HepG2 (cell line): ENCODE measurements at regions not wholly inside any gene's neighbourhood (a gene's known extent, or its start where the extent isn't known, plus 50 kb on each side); places are given as distances from the start of the nearest gene placed in this dataset.

Source experiments
- ATAC-seq: fragments of 200-7000 bp; cut with Tn5 transposase; 3 replicates; pipeline ENCODE4 v1.9.1; 2020; ENCODE audit warnings: mild to moderate bottlenecking, moderate library complexity
- BruUV-seq: library from RNA; stranded (reverse); fragments of 400-500 nt; replicated peaks from 2 replicates; lab custom pipeline; 2021; lab: Mats Ljungman, UMichigan
- CTCF ChIA-PET: fragments of 300-600 bp; formaldehyde crosslinking; extraction: SDS; loops from one replicate; lab custom pipeline; 2021; ENCODE audit warnings: low total read pairs, inconsistent platforms, low intra/inter-chr PET ratio; lab: Yijun Ruan, JAX
- POLR2A ChIA-PET: fragments of 350-600 bp; sonication (Branson Sonifier 250); formaldehyde crosslinking; loops from one replicate; lab custom pipeline; 2020; ENCODE audit warnings: antibody characterized with exemption, inconsistent platforms; lab: Yijun Ruan, JAX
- DNase-seq: peaks from one replicate; pipeline ENCODE4 v3.0.0-alpha.2; 2015; ENCODE audit warnings: low spot score
- FAIRE-seq: peaks from 3 replicates; lab custom pipeline; 2011; peaks lifted over from hg19 to GRCh38; lab: Jason Lieb, UNC
- H2AFZ ChIP-seq: one replicate; pipeline ENCODE4 v1.6.1; 2011; ENCODE audit warnings: low read length, inconsistent platforms
- H3K27ac ChIP-seq: fragments of 300-600 bp; 3 replicates; pipeline ENCODE4 v1.8.0; 2011; ENCODE audit warnings: mixed run types, mild to moderate bottlenecking, mixed read lengths, low read length, inconsistent platforms; ENCODE audit not compliant: insufficient read depth; ENCODE audit errors: extremely low read length
- H3K27me3 ChIP-seq, 2 experiments: fragments of 200-600 bp in 1 of 2; 2 replicates in 1 of 2; 3 replicates in 1 of 2; pipeline versions ENCODE4 v1.6.0 to v1.8.0; 2011; ENCODE audit warnings: low read length in 2 of 2, mild to moderate bottlenecking in 2 of 2, moderate library complexity in 2 of 2, inconsistent platforms in 1 of 2; ENCODE audit not compliant: insufficient read depth in 2 of 2, control insufficient read depth in 1 of 2
- H3K36me3 ChIP-seq, 2 experiments: fragments of 200-600 bp in 1 of 2; replicated peaks in 1 of 2; 2 replicates in 1 of 2; 3 replicates in 1 of 2; pipeline versions ENCODE4 v1.5.1 to v1.8.0; 2011; ENCODE audit warnings: low read length in 2 of 2, inconsistent platforms in 1 of 2; ENCODE audit not compliant: insufficient read depth in 2 of 2, control insufficient read depth in 1 of 2
- H3K4me1 ChIP-seq: 2 replicates; pipeline ENCODE4 v1.5.1; 2012; ENCODE audit warnings: low read length, inconsistent platforms; ENCODE audit not compliant: insufficient read depth
- H3K4me2 ChIP-seq: 2 replicates; pipeline ENCODE4 v1.6.0; 2011; ENCODE audit warnings: low read depth, low read length, inconsistent platforms
- H3K4me3 ChIP-seq, 3 experiments: fragments of 200-600 bp in 1 of 3; sonication (generic), shearing (Covaris generic) in 1 of 3; replicated peaks in 1 of 3; 2 replicates each; pipeline ENCODE4 v1.5.1; 2011 to 2016; ENCODE audit warnings: low read length in 3 of 3, inconsistent platforms in 2 of 3, low read depth in 2 of 3, mild to moderate bottlenecking in 2 of 3, control low read depth in 1 of 3, mixed read lengths in 1 of 3; ENCODE audit not compliant: insufficient read depth in 1 of 3
- H3K79me2 ChIP-seq: one replicate; pipeline ENCODE4 v1.6.1; 2011; ENCODE audit warnings: low read length, inconsistent platforms; ENCODE audit not compliant: insufficient read depth
- H3K9ac ChIP-seq: 2 replicates; pipeline ENCODE4 v1.6.0; 2011; ENCODE audit warnings: mild to moderate bottlenecking, low read depth, low read length, inconsistent platforms; ENCODE audit not compliant: insufficient read depth
- H3K9me3 ChIP-seq: 2 replicates; pipeline ENCODE4 v1.5.1; 2012; ENCODE audit warnings: mild to moderate bottlenecking, low read length
- H4K20me1 ChIP-seq: 2 replicates; pipeline ENCODE4 v1.6.0; 2011; ENCODE audit warnings: inconsistent platforms, mild to moderate bottlenecking, low read length, moderate library complexity; ENCODE audit not compliant: insufficient read depth
- FOXA1 ChIP-seq, 2 experiments: fragments of 450-650 bp in 1 of 2; sonication (generic) in 1 of 2; formaldehyde crosslinking in 1 of 2; IDR thresholded peaks; 2 replicates each; pipeline versions ENCODE4 v1.4.0 to v1.6.1; 2016 to 2020; ENCODE audit warnings: missing genetic modification reagents in 1 of 2
- MAFF ChIP-seq: IDR thresholded peaks from 2 replicates; pipeline ENCODE4 v1.6.1; 2011; ENCODE audit warnings: low read depth, low read length, improper control_type of control experiment
- MAFK ChIP-seq, 2 experiments: IDR thresholded peaks in 1 of 2; conservative IDR thresholded peaks in 1 of 2; 2 replicates each; pipeline ENCODE4 v1.6.1; 2011; ENCODE audit warnings: improper control_type of control experiment in 2 of 2, low read length in 2 of 2
- ZNF446 ChIP-seq: sonication (generic); formaldehyde crosslinking; IDR thresholded peaks from 2 replicates; pipeline ENCODE4 v1.5.0; 2020; ENCODE audit warnings: mild to moderate bottlenecking, missing genetic modification reagents
- WGBS: methylation state at CpG from one replicate; pipeline ENCODE4 v1.1.6; 2017; ENCODE audit warnings: low lambda C conversion rate; 5-methylcytosine and 5-hydroxymethylcytosine counted together
- in situ Hi-C: cut with HindIII; loops from 2 replicates; pipeline ENCODE4 v1.10.0; 2017; ENCODE audit warnings: low pct_unique_long_range_greater_than_20kb; ENCODE audit not compliant: extremely low pct_ligation_motif_present
- intact Hi-C: fragments of 100-400 bp; cut with micrococcal nuclease; formaldehyde crosslinking; loops from one replicate; pipeline ENCODE4 v1.10.0; 2022; ENCODE audit not compliant: unreplicated experiment
- TF ChIP-seq, protein P1 (sequence below): sonication (generic); formaldehyde crosslinking; IDR thresholded peaks from 2 replicates; pipeline ENCODE4 v1.5.0; 2020; ENCODE audit warnings: missing genetic modification reagents, mild to moderate bottlenecking, borderline replicate concordance
- TF ChIP-seq, protein P2 (sequence below), 2 experiments: sonication (generic) in 1 of 2; formaldehyde crosslinking in 1 of 2; IDR thresholded peaks; 2 replicates each; pipeline versions ENCODE4 v1.5.1 to v1.6.1; 2011 to 2020; ENCODE audit warnings: borderline replicate concordance in 1 of 2, low read depth in 1 of 2, low read length in 1 of 2, mild to moderate bottlenecking in 1 of 2, missing genetic modification reagents in 1 of 2, moderate library complexity in 1 of 2
- TF ChIP-seq, protein P3 (sequence below): sonication (generic); formaldehyde crosslinking; IDR thresholded peaks from 2 replicates; pipeline ENCODE4 v1.5.0; 2020; ENCODE audit warnings: mild to moderate bottlenecking, missing genetic modification reagents
- TF ChIP-seq, protein P4 (sequence below): sonication (generic); formaldehyde crosslinking; IDR thresholded peaks from 2 replicates; pipeline ENCODE4 v1.5.0; 2020; ENCODE audit warnings: mild to moderate bottlenecking, missing genetic modification reagents

DNA sequence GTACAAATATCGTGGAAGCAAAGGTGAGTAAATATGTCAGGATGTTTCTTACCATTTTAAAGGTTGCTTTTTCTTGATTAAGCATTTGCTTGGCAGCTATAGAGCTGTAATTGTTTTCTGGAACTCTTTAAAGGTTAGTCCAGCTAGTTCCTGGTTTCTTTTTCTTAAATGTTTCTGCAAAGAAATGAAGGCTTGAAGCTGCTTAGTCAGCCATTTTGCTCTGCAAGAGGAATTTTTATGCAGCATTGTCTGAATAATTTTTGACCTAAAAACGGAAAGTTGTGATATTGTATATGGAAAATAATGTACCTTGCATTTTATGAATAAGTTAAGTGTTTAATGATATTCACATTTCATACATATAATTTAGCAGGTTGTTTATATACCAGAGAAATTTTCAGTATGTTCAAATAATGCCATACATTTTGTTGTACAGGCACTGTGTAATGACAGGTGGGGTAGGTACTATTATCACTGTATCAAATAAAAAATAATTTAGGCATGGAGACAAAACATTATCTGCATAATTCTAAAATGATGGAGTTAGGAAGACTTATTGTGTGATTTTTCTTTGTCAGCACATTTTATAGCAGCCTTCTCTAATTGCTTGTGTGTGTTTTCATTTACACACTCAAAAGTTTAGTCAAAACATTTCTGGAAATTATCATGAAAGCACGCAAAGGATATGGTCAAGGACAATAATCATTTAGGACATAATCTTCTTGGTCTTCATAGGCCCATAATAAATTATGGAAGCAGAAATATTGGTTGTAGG is 624.4 kb downstream of the NCAM2 start:
- Histone ChIP-seq H3K36me3 (no peaks in the 10 kb centered on the region), H3K27ac (no peak overlapping the region), H2AFZ (no peak overlapping the region), H3K9me3 (peaks cover 90% of the 10 kb centered on the region), H3K4me1 (no peaks in the 10 kb centered on the region), H4K20me1 (no peaks in the 10 kb centered on the region), H3K27me3 (no peaks in the 10 kb centered on the region), H3K79me2 (no peaks in the 10 kb centered on the region), H3K9ac (no peak overlapping the region), H3K4me3 (no peak overlapping the region), H3K4me2 (no peak overlapping the region)
- in situ Hi-C loops (no loop called here), intact Hi-C loops (no loop called here)
- no peak for ATAC-seq
- CTCF ChIA-PET: no interaction called here
- BruUV-seq: no TSS peak
- 3% methylated on average over 3 of the region's 3 CpGs for WGBS
- FAIRE-seq: no peak
- DNase-seq: no peak
- TF ChIP-seq MAFF: peak; percentile 48
- peak; percentile 37 to 79; a peak in 3 of 4 replicates for TF ChIP-seq MAFK (conservative IDR thresholded peaks at IDR 0.05 in 1 of 2, IDR thresholded peaks at IDR 0.05 in 1 of 2; ENCODE audit: low read length in 2 of 2)
- TF ChIP-seq, protein P1, sequence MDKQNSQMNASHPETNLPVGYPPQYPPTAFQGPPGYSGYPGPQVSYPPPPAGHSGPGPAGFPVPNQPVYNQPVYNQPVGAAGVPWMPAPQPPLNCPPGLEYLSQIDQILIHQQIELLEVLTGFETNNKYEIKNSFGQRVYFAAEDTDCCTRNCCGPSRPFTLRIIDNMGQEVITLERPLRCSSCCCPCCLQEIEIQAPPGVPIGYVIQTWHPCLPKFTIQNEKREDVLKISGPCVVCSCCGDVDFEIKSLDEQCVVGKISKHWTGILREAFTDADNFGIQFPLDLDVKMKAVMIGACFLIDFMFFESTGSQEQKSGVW: no peak
- POLR2A ChIA-PET: no interaction called here

DNA sequence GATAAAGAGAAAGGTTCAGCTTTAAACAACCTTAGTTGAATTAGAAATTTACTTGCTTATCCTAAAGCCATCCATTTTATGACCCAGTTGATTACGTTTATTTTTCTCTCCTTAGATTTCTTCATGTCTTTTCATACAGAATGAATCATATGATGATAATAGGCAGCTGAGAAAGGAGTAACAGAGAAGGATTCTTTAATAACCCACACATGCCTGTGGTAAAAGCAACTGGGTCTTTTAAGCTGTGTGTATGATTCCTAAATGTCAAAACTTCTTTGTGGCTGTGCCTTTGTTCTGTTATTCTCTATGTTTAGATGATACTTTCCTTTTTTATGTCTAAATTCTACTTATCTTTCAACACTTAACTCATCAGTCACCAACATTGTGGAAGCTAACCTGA is 626.5 kb downstream of the NCAM2 start:
- DNase-seq (no peak), FAIRE-seq (no peak), ATAC-seq (no peak)
- Histone ChIP-seq H3K27ac (no peak overlapping the region), H2AFZ (no peak overlapping the region), H3K9ac (no peak overlapping the region), H3K27me3 (no peaks in the 10 kb centered on the region), H3K4me2 (no peak overlapping the region), H4K20me1 (no peaks in the 10 kb centered on the region), H3K79me2 (no peaks in the 10 kb centered on the region), H3K4me1 (no peaks in the 10 kb centered on the region), H3K36me3 (no peaks in the 10 kb centered on the region), H3K9me3 (peaks cover 88% of the 10 kb centered on the region), H3K4me3 (no peak overlapping the region)
- ChIA-PET POLR2A (no interaction called here), CTCF (no interaction called here)
- no TSS peak for BruUV-seq
- 0% methylated on average over 1 of the region's 1 CpG for WGBS
- intact Hi-C loops: no loop called here
- in situ Hi-C loops: no loop called here
- TF ChIP-seq ZNF446 (CRISPR knock-in tag): no peak
- TF ChIP-seq, protein P2, sequence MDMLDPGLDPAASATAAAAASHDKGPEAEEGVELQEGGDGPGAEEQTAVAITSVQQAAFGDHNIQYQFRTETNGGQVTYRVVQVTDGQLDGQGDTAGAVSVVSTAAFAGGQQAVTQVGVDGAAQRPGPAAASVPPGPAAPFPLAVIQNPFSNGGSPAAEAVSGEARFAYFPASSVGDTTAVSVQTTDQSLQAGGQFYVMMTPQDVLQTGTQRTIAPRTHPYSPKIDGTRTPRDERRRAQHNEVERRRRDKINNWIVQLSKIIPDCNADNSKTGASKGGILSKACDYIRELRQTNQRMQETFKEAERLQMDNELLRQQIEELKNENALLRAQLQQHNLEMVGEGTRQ (IDR thresholded peaks at IDR 0.05; ENCODE audit: low read depth, low read length): no peak
- TF ChIP-seq, protein P2 (CRISPR knock-in tag; IDR thresholded peaks at IDR 0.05; ENCODE audit: borderline replicate concordance): no peak
- TF ChIP-seq, protein P3, sequence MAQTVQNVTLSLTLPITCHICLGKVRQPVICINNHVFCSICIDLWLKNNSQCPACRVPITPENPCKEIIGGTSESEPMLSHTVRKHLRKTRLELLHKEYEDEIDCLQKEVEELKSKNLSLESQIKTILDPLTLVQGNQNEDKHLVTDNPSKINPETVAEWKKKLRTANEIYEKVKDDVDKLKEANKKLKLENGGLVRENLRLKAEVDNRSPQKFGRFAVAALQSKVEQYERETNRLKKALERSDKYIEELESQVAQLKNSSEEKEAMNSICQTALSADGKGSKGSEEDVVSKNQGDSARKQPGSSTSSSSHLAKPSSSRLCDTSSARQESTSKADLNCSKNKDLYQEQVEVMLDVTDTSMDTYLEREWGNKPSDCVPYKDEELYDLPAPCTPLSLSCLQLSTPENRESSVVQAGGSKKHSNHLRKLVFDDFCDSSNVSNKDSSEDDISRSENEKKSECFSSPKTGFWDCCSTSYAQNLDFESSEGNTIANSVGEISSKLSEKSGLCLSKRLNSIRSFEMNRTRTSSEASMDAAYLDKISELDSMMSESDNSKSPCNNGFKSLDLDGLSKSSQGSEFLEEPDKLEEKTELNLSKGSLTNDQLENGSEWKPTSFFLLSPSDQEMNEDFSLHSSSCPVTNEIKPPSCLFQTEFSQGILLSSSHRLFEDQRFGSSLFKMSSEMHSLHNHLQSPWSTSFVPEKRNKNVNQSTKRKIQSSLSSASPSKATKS (CRISPR knock-in tag): no peak
- TF ChIP-seq, protein P4, sequence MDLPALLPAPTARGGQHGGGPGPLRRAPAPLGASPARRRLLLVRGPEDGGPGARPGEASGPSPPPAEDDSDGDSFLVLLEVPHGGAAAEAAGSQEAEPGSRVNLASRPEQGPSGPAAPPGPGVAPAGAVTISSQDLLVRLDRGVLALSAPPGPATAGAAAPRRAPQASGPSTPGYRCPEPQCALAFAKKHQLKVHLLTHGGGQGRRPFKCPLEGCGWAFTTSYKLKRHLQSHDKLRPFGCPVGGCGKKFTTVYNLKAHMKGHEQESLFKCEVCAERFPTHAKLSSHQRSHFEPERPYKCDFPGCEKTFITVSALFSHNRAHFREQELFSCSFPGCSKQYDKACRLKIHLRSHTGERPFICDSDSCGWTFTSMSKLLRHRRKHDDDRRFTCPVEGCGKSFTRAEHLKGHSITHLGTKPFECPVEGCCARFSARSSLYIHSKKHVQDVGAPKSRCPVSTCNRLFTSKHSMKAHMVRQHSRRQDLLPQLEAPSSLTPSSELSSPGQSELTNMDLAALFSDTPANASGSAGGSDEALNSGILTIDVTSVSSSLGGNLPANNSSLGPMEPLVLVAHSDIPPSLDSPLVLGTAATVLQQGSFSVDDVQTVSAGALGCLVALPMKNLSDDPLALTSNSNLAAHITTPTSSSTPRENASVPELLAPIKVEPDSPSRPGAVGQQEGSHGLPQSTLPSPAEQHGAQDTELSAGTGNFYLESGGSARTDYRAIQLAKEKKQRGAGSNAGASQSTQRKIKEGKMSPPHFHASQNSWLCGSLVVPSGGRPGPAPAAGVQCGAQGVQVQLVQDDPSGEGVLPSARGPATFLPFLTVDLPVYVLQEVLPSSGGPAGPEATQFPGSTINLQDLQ (CRISPR knock-in tag): no peak
- TF ChIP-seq FOXA1 (IDR thresholded peaks at IDR 0.05): no peak
- no peak for TF ChIP-seq FOXA1 (CRISPR knock-in tag; IDR thresholded peaks at IDR 0.05)
